Neural cell (in vitro differentiated cells): ENCODE measurements at regions not wholly inside any gene's neighbourhood (a gene's known extent, or its start where the extent isn't known, plus 50 kb on each side); places are given as distances from the start of the nearest gene placed in this dataset.

Source experiments
- CTCF ChIP-seq: fragments of 450-650 bp; IDR thresholded peaks from 2 replicates; pipeline ENCODE4 v1.5.1; 2014; ENCODE audit warnings: antibody characterized with exemption, mild to moderate bottlenecking, moderate library complexity; ENCODE audit not compliant: poor library complexity, severe bottlenecking
- EP300 ChIP-seq: fragments of 450-650 bp; conservative IDR thresholded peaks from 2 replicates; pipeline ENCODE4 v1.6.1; 2014; ENCODE audit warnings: antibody characterized with exemption, mild to moderate bottlenecking, moderate library complexity; ENCODE audit not compliant: poor library complexity, severe bottlenecking
- EZH2 ChIP-seq: fragments of 200-600, 300-800 bp; shearing (Covaris generic), sonication (generic); IDR thresholded peaks from 2 replicates; pipeline ENCODE4 v1.6.1; 2014; ENCODE audit warnings: antibody characterized with exemption, low read length, borderline replicate concordance, mild to moderate bottlenecking; ENCODE audit not compliant: insufficient read depth, poor library complexity, severe bottlenecking
- MXI1 ChIP-seq: fragments of 450-650 bp; conservative IDR thresholded peaks from 2 replicates; pipeline ENCODE4 v1.6.1; 2014; ENCODE audit warnings: antibody characterized with exemption, mild to moderate bottlenecking; ENCODE audit not compliant: poor library complexity, severe bottlenecking
- POLR2AphosphoS5 ChIP-seq: IDR thresholded peaks from 2 replicates; pipeline ENCODE4 v1.6.1; 2012
- RAD21 ChIP-seq: fragments of 450-650 bp; conservative IDR thresholded peaks from 2 replicates; pipeline ENCODE4 v1.6.1; 2014; ENCODE audit warnings: antibody characterized with exemption, mild to moderate bottlenecking, moderate library complexity
- SMC3 ChIP-seq: fragments of 450-650 bp; conservative IDR thresholded peaks from 2 replicates; pipeline ENCODE4 v1.6.1; 2014; ENCODE audit warnings: antibody characterized with exemption, mild to moderate bottlenecking, moderate library complexity; ENCODE audit not compliant: poor library complexity
- TAF1 ChIP-seq: IDR thresholded peaks from 2 replicates; pipeline ENCODE4 v1.6.1; 2012; ENCODE audit warnings: low read depth
- TF ChIP-seq, protein P1 (sequence below): IDR thresholded peaks from 2 replicates; pipeline ENCODE4 v1.6.1; 2012; ENCODE audit warnings: borderline replicate concordance

DNA sequence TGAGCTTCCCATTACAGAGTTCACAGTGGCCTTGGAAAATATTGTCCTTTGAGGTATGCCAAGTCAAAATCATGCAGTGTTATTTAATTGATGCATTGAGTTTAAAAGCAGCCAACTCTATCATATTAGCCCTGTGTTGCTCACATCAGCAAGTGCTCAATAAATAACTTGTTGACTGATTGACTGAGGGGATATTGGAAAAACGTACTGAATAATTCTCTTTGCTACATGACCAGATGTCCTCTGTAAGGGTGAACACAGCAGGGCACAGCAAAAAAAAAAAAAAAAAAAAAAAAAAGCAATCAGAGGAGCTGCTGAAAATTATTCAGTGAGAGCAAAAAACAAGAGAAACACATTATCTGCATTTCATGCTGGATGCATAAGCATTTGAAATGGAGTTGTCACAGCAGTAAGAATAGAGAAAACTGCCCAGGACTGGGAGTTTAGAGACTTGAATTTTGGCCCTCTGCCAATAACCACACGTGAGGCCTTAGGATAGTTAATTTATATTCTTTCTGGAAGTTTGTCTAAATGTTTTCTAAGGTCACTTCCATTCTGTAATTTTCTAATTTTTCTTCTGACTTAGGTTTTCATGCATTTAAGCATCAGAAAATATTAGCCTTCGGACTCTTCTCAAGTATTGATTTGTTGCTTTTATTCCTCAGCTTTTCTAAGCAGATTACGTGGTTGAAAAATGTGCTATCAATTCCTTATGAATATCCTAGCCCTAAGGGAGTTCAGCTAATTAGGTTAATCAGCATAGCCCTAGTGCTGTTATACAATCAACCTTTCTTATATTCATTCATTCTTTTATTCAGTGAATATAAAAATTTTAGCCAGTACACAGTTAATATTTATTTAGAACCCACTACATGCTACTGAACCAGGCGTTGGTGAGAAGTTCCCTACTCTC lies 246.8 kb upstream of the STXBP5 start:
- TF ChIP-seq RAD21 (no peak), EP300 (no peak), CTCF (no peak), POLR2AphosphoS5 (no peak), EZH2 (no peak), TAF1 (no peak), MXI1 (no peak), SMC3 (no peak)
- TF ChIP-seq, protein P1, sequence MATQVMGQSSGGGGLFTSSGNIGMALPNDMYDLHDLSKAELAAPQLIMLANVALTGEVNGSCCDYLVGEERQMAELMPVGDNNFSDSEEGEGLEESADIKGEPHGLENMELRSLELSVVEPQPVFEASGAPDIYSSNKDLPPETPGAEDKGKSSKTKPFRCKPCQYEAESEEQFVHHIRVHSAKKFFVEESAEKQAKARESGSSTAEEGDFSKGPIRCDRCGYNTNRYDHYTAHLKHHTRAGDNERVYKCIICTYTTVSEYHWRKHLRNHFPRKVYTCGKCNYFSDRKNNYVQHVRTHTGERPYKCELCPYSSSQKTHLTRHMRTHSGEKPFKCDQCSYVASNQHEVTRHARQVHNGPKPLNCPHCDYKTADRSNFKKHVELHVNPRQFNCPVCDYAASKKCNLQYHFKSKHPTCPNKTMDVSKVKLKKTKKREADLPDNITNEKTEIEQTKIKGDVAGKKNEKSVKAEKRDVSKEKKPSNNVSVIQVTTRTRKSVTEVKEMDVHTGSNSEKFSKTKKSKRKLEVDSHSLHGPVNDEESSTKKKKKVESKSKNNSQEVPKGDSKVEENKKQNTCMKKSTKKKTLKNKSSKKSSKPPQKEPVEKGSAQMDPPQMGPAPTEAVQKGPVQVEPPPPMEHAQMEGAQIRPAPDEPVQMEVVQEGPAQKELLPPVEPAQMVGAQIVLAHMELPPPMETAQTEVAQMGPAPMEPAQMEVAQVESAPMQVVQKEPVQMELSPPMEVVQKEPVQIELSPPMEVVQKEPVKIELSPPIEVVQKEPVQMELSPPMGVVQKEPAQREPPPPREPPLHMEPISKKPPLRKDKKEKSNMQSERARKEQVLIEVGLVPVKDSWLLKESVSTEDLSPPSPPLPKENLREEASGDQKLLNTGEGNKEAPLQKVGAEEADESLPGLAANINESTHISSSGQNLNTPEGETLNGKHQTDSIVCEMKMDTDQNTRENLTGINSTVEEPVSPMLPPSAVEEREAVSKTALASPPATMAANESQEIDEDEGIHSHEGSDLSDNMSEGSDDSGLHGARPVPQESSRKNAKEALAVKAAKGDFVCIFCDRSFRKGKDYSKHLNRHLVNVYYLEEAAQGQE: no peak
